ENCODE measurements at regions not wholly inside any gene's neighbourhood (a gene's known extent, or its start where the extent isn't known, plus 50 kb on each side); places are given as distances from the start of the nearest gene placed in this dataset.

DNA sequence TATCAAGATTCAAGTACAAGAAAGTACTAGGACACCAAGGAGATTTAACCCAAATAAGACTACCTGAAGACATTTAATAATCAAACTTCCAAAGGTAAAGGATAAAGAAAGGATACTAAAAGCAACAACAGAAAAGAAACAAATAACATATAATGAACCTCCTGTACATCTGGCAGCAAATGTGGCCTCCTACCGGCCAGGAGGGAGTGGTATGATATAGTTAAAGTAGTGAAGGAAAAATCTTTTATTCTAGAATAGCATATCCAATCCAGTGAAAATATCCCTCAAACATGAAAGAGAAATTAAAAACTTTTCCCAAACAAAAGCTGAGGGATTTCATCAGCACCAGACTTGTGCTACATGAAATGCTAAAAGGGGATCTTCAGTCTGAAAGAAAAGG lies 104.7 kb upstream of the GUCY1A2 start:
- TF ChIP-seq, protein P1, sequence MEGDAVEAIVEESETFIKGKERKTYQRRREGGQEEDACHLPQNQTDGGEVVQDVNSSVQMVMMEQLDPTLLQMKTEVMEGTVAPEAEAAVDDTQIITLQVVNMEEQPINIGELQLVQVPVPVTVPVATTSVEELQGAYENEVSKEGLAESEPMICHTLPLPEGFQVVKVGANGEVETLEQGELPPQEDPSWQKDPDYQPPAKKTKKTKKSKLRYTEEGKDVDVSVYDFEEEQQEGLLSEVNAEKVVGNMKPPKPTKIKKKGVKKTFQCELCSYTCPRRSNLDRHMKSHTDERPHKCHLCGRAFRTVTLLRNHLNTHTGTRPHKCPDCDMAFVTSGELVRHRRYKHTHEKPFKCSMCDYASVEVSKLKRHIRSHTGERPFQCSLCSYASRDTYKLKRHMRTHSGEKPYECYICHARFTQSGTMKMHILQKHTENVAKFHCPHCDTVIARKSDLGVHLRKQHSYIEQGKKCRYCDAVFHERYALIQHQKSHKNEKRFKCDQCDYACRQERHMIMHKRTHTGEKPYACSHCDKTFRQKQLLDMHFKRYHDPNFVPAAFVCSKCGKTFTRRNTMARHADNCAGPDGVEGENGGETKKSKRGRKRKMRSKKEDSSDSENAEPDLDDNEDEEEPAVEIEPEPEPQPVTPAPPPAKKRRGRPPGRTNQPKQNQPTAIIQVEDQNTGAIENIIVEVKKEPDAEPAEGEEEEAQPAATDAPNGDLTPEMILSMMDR (conservative IDR thresholded peaks at IDR 0.05; ENCODE audit: low read length), result peak; percentile 42
- TF ChIP-seq EZH2phosphoT487 (IDR thresholded peaks at IDR 0.05; ENCODE audit: borderline replicate concordance, low read depth, low read length), result no peak
